ENCODE measurements at regions not wholly inside any gene's neighbourhood (a gene's known extent, or its start where the extent isn't known, plus 50 kb on each side); places are given as distances from the start of the nearest gene placed in this dataset.
A peak's percentile ranks its signal among the peaks of the same experiment; 100 is the strongest.
"Not testable (repeated sequence)": the region's sequence is repeated elsewhere in the genome, so short reads cannot be mapped to it uniquely, and the experiment has no call there.

- H3K36me3 ChIP-seq (ENCODE audit: control insufficient read depth in 4 of 4, insufficient read depth in 4 of 4, low read length in 3 of 4); H3K4me1 ChIP-seq (ENCODE audit: control extremely low read depth in 1 of 4, control insufficient read depth in 4 of 4, insufficient read depth in 4 of 4, low read length in 3 of 4); H3K27me3 ChIP-seq (replicated peaks in 2 of 5; ENCODE audit: control insufficient read depth in 4 of 5, insufficient read depth in 5 of 5, low read length in 4 of 5); H3K9me3 ChIP-seq (ENCODE audit: control extremely low read depth in 1 of 5, control insufficient read depth in 4 of 5, insufficient read depth in 2 of 5, low read depth in 1 of 5, low read length in 4 of 5); POLR2A ChIA-PET; H3K27ac ChIP-seq (ENCODE audit: insufficient read depth in 1 of 2, low read depth in 1 of 2, low read length in 2 of 2, poor library complexity in 1 of 2, severe bottlenecking in 2 of 2); CTCF ChIA-PET; DNase-seq; H3K4me3 ChIP-seq (ENCODE audit: control insufficient read depth in 1 of 7, extremely low read depth in 1 of 7, insufficient read depth in 4 of 7, low read depth in 2 of 7, low read length in 6 of 7): not testable (repeated sequence)
- no CpG with 5 or more reads among the region's 4 CpGs for WGBS (ENCODE audit: insufficient coverage)
These were observed 252.4 kb downstream of the SPATA31A6 start for GRCh38 chr9:42435715-42436342.

GRCh38 chr9:42437057-42437759 is 253.7 kb downstream of the SPATA31A6 start:
- H3K36me3 ChIP-seq (ENCODE audit: control insufficient read depth in 4 of 4, insufficient read depth in 4 of 4, low read length in 3 of 4); H3K27ac ChIP-seq (ENCODE audit: insufficient read depth in 1 of 2, low read depth in 1 of 2, low read length in 2 of 2, poor library complexity in 1 of 2, severe bottlenecking in 2 of 2); CTCF ChIA-PET; H3K9me3 ChIP-seq (ENCODE audit: control extremely low read depth in 1 of 5, control insufficient read depth in 4 of 5, insufficient read depth in 2 of 5, low read depth in 1 of 5, low read length in 4 of 5); H3K27me3 ChIP-seq (replicated peaks in 2 of 5; ENCODE audit: control insufficient read depth in 4 of 5, insufficient read depth in 5 of 5, low read length in 4 of 5); POLR2A ChIA-PET; H3K4me1 ChIP-seq (ENCODE audit: control extremely low read depth in 1 of 4, control insufficient read depth in 4 of 4, insufficient read depth in 4 of 4, low read length in 3 of 4); H3K4me3 ChIP-seq (ENCODE audit: control insufficient read depth in 1 of 7, extremely low read depth in 1 of 7, insufficient read depth in 4 of 7, low read depth in 2 of 7, low read length in 6 of 7); DNase-seq: not testable (repeated sequence)
- WGBS (ENCODE audit: insufficient coverage): 86% methylated on average over 1 of the region's 6 CpGs

DNA sequence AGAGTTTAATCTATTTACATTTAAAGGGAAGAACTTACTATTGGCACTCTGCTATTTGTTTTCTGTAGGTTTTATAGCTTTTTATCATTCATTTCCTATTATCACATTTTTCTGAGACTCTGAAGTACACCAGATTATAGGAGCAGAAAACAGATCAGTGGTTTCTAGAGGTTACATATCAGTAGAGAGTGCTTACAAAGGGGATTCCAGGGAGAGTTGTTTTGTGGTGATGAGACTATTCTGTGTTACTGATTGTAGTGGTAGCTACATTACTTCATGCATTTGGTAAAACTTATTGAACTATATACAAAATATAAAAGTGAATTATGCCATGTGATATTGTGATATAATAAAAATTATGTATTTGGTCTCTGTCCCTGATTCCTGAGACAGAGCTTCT is 259.2 kb downstream of the SPATA31A6 start:
- H3K9me3 ChIP-seq (ENCODE audit: control extremely low read depth in 1 of 5, control insufficient read depth in 4 of 5, insufficient read depth in 2 of 5, low read depth in 1 of 5, low read length in 4 of 5); H3K4me1 ChIP-seq (ENCODE audit: control extremely low read depth in 1 of 4, control insufficient read depth in 4 of 4, insufficient read depth in 4 of 4, low read length in 3 of 4); H3K27me3 ChIP-seq (replicated peaks in 2 of 5; ENCODE audit: control insufficient read depth in 4 of 5, insufficient read depth in 5 of 5, low read length in 4 of 5); H3K36me3 ChIP-seq (ENCODE audit: control insufficient read depth in 4 of 4, insufficient read depth in 4 of 4, low read length in 3 of 4); DNase-seq; CTCF ChIA-PET; H3K4me3 ChIP-seq (ENCODE audit: control insufficient read depth in 1 of 7, extremely low read depth in 1 of 7, insufficient read depth in 4 of 7, low read depth in 2 of 7, low read length in 6 of 7); POLR2A ChIA-PET; H3K27ac ChIP-seq (ENCODE audit: insufficient read depth in 1 of 2, low read depth in 1 of 2, low read length in 2 of 2, poor library complexity in 1 of 2, severe bottlenecking in 2 of 2): not testable (repeated sequence)

- CTCF ChIA-PET; POLR2A ChIA-PET; H3K9me3 ChIP-seq (ENCODE audit: control extremely low read depth in 1 of 5, control insufficient read depth in 4 of 5, insufficient read depth in 2 of 5, low read depth in 1 of 5, low read length in 4 of 5); H3K27me3 ChIP-seq (replicated peaks in 2 of 5; ENCODE audit: control insufficient read depth in 4 of 5, insufficient read depth in 5 of 5, low read length in 4 of 5); H3K36me3 ChIP-seq (ENCODE audit: control insufficient read depth in 4 of 4, insufficient read depth in 4 of 4, low read length in 3 of 4); H3K4me1 ChIP-seq (ENCODE audit: control extremely low read depth in 1 of 4, control insufficient read depth in 4 of 4, insufficient read depth in 4 of 4, low read length in 3 of 4); H3K4me3 ChIP-seq (ENCODE audit: control insufficient read depth in 1 of 7, extremely low read depth in 1 of 7, insufficient read depth in 4 of 7, low read depth in 2 of 7, low read length in 6 of 7); H3K27ac ChIP-seq (ENCODE audit: insufficient read depth in 1 of 2, low read depth in 1 of 2, low read length in 2 of 2, poor library complexity in 1 of 2, severe bottlenecking in 2 of 2): not testable (repeated sequence)
- WGBS (ENCODE audit: insufficient coverage): 25% methylated on average over 1 of the region's 2 CpGs
- DNase-seq: peak; percentile 4 to 44 (median 8)
These were observed 260.0 kb downstream of the SPATA31A6 start for GRCh38 chr9:42443414-42443813.

DNA sequence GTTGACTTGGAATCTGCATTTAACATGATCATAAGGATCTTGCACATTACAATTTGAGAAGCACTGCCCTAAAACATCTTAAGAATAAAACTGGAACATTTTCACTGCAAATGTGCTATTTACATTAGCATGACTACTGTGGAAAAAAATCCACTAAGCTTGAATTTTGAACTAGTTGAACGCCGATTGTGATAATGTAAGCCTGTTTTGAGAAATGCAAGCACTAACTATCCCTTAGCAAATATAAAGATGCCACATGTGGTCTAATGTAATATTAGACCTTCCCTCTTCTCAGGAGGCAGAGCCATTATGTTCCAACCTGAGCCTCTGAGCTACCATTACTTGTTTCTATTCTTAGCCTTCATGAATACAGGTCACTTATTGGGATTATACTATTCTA is 278.0 kb downstream of the SPATA31A6 start:
- DNase-seq; H3K27ac ChIP-seq (ENCODE audit: insufficient read depth in 1 of 2, low read depth in 1 of 2, low read length in 2 of 2, poor library complexity in 1 of 2, severe bottlenecking in 2 of 2); H3K4me1 ChIP-seq (ENCODE audit: control extremely low read depth in 1 of 4, control insufficient read depth in 4 of 4, insufficient read depth in 4 of 4, low read length in 3 of 4); H3K4me3 ChIP-seq (ENCODE audit: control insufficient read depth in 1 of 7, extremely low read depth in 1 of 7, insufficient read depth in 4 of 7, low read depth in 2 of 7, low read length in 6 of 7); CTCF ChIA-PET; H3K27me3 ChIP-seq (replicated peaks in 2 of 5; ENCODE audit: control insufficient read depth in 4 of 5, insufficient read depth in 5 of 5, low read length in 4 of 5); POLR2A ChIA-PET; H3K9me3 ChIP-seq (ENCODE audit: control extremely low read depth in 1 of 5, control insufficient read depth in 4 of 5, insufficient read depth in 2 of 5, low read depth in 1 of 5, low read length in 4 of 5); H3K36me3 ChIP-seq (ENCODE audit: control insufficient read depth in 4 of 4, insufficient read depth in 4 of 4, low read length in 3 of 4): not testable (repeated sequence)
- WGBS (ENCODE audit: insufficient coverage): no CpG with 5 or more reads among the region's 2 CpGs

DNA sequence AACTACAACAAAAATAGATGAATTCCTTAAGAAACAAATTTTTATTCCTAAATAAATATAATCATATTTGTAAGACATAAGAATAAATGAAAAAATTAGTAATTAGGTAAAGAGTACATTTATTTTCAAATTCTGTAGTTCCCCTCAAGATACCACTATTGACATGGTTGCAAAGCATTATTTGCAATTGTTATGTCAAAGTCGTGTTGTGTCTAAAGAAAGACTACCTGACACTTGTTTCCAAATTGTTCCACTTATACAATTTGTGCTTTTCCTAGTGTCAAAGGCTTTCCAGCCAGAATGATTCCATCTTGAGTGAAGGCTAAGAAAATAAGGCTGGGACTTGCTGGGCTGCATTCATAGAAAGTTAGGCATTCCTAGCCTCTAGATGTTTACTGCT is 278.4 kb downstream of the SPATA31A6 start:
- CTCF ChIA-PET; H3K9me3 ChIP-seq (ENCODE audit: control extremely low read depth in 1 of 5, control insufficient read depth in 4 of 5, insufficient read depth in 2 of 5, low read depth in 1 of 5, low read length in 4 of 5); H3K27me3 ChIP-seq (replicated peaks in 2 of 5; ENCODE audit: control insufficient read depth in 4 of 5, insufficient read depth in 5 of 5, low read length in 4 of 5); H3K4me1 ChIP-seq (ENCODE audit: control extremely low read depth in 1 of 4, control insufficient read depth in 4 of 4, insufficient read depth in 4 of 4, low read length in 3 of 4); H3K36me3 ChIP-seq (ENCODE audit: control insufficient read depth in 4 of 4, insufficient read depth in 4 of 4, low read length in 3 of 4); DNase-seq; POLR2A ChIA-PET; H3K27ac ChIP-seq (ENCODE audit: insufficient read depth in 1 of 2, low read depth in 1 of 2, low read length in 2 of 2, poor library complexity in 1 of 2, severe bottlenecking in 2 of 2); H3K4me3 ChIP-seq (ENCODE audit: control insufficient read depth in 1 of 7, extremely low read depth in 1 of 7, insufficient read depth in 4 of 7, low read depth in 2 of 7, low read length in 6 of 7): not testable (repeated sequence)
- no CpG with 5 or more reads among the region's 1 CpG for WGBS (ENCODE audit: insufficient coverage)

GRCh38 chr9:42463981-42464380 is 280.5 kb downstream of the SPATA31A6 start:
- H3K4me3 ChIP-seq (ENCODE audit: control insufficient read depth in 1 of 7, extremely low read depth in 1 of 7, insufficient read depth in 4 of 7, low read depth in 2 of 7, low read length in 6 of 7); H3K4me1 ChIP-seq (ENCODE audit: control extremely low read depth in 1 of 4, control insufficient read depth in 4 of 4, insufficient read depth in 4 of 4, low read length in 3 of 4); H3K27me3 ChIP-seq (replicated peaks in 2 of 5; ENCODE audit: control insufficient read depth in 4 of 5, insufficient read depth in 5 of 5, low read length in 4 of 5); POLR2A ChIA-PET; DNase-seq; CTCF ChIA-PET; H3K36me3 ChIP-seq (ENCODE audit: control insufficient read depth in 4 of 4, insufficient read depth in 4 of 4, low read length in 3 of 4); H3K27ac ChIP-seq (ENCODE audit: insufficient read depth in 1 of 2, low read depth in 1 of 2, low read length in 2 of 2, poor library complexity in 1 of 2, severe bottlenecking in 2 of 2); H3K9me3 ChIP-seq (ENCODE audit: control extremely low read depth in 1 of 5, control insufficient read depth in 4 of 5, insufficient read depth in 2 of 5, low read depth in 1 of 5, low read length in 4 of 5): not testable (repeated sequence)
- no CpG with 5 or more reads among the region's 3 CpGs for WGBS (ENCODE audit: insufficient coverage)

All from common myeloid progenitor, CD34-positive (primary cell).